Psoas muscle (tissue), 7 donors: ENCODE measurements at regions not wholly inside any gene's neighbourhood (a gene's known extent, or its start where the extent isn't known, plus 50 kb on each side); places are given as distances from the start of the nearest gene placed in this dataset.
"Not testable (repeated sequence)": the region's sequence is repeated elsewhere in the genome, so short reads cannot be mapped to it uniquely, and the experiment has no call there.

ENCODE experiments used
- ATAC-seq, 4 donors: fragments of 200-7000 bp; cut with Tn5 transposase; one replicate each; pipeline ENCODE4 v1.9.1; 2020; ENCODE audit warnings: moderate library complexity in 3 of 4, mild to moderate bottlenecking in 2 of 4
- DNase-seq, 2 donors: peaks; one replicate each; pipeline ENCODE4 v3.0.0-alpha.2; 2020
- H3K27ac ChIP-seq: fragments of 200-600 bp; one replicate; pipeline ENCODE4 v1.8.0; 2022
- H3K27me3 ChIP-seq, 3 donors: fragments of 200-600 bp in 1 of 3; one replicate each; pipeline versions ENCODE4 v1.6.1 to v1.8.0; 2013 to 2022; ENCODE audit warnings: low read length in 2 of 3, mild to moderate bottlenecking in 2 of 3, moderate library complexity in 1 of 3; ENCODE audit not compliant: insufficient read depth in 3 of 3
- H3K36me3 ChIP-seq, 2 donors: fragments of 200-600 bp in 1 of 2; one replicate each; pipeline versions ENCODE4 v1.6.1 to v1.8.0; 2013 to 2022; ENCODE audit warnings: low read depth in 1 of 2, mild to moderate bottlenecking in 1 of 2, moderate library complexity in 1 of 2; ENCODE audit not compliant: insufficient read depth in 1 of 2
- H3K4me1 ChIP-seq: fragments of 200-600 bp; one replicate; pipeline ENCODE4 v1.8.0; 2022
- H3K4me3 ChIP-seq: fragments of 200-600 bp; one replicate; pipeline ENCODE4 v1.8.0; 2022; ENCODE audit warnings: mild to moderate bottlenecking
- H3K9me3 ChIP-seq: fragments of 200-600 bp; one replicate; pipeline ENCODE4 v1.8.0; 2022
- WGBS, 3 donors: extraction: QIAGEN DNeasy Blood & Tissue Kit; methylation state at CpG; one replicate each; pipeline versions ENCODE4 v1.1.6 to v1.1.7; 2013; 5-methylcytosine and 5-hydroxymethylcytosine counted together
- intact Hi-C, 2 donors: fragments of 100-400 bp; cut with DNase I; formaldehyde crosslinking; loops; one replicate each; pipeline versions ENCODE4 v1.11.0 to v1.14.2; 2022
- TF ChIP-seq, protein P1 (sequence below): fragments of 200-600 bp; IDR thresholded peaks from one replicate; pipeline ENCODE4 v1.8.0; 2022; ENCODE audit warnings: antibody characterized with exemption
- donor health status: healthy with polysubstance abuse.
- donor health status: DM: no; HTN: no; CAD: no; lungs with moderate emphysema.
- donor health status: Bipolar disorder and iron deficiency.
- donor health status: healthy.
- donor health status: DM: yes; HTN: yes; CAD: no.
- donor health status: DM: no; HTN: no; CAD: no.
- donor health status: DM: yes; HTN: yes; CAD: no.

DNA sequence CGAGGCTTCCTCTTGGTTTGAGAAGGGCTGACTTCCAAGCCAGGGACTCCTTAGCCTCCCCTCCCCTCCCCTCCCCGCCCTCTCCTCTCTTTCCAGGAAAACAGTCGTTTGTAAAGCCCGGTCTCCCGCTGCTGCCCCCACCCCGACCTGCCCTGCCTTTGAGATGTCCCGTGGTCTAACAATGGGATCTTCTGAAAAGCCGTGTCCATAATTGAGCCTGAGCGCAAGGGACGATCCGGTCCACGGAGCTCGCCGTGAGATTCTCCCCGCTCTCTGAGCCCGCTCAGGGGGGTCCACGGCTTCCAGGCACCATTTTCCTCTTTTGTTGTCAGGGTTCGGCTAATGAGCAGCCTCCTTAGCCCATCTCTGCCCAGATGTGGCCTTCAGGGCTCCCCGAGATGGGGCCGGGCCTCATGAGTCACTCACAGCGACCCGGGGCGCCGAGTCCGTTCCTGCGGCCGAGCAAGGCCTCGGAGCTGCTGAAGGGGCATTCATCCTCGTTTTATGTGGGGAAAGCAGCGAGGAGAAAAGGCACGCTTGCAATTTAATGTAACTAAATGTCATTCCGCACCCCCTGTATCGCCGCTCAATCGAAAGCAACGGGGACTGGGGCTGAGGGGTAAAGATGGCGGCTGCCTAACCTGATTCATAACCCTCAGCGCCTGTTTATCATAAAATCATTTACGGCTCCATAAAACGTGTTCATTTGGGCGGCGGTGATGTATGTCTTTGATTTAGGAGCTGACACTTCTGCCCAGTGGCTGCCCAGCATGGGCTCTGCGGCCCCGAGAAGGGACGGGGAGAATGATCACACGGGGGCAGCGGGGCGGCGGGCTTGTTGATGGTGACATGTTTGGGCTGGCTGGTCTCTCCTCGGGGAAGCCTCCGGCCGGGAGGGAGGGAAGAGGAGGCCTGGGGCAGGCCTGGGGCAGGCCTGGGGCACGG lies 232.6 kb upstream of the C1orf174 start:
- WGBS, 3 donors, result 69 to 78% (median 76%) methylated on average over 52 to 53 of the region's 53 CpGs
- Histone ChIP-seq H3K9me3 (no peaks in the 10 kb centered on the region), H3K4me1 (no peaks in the 10 kb centered on the region), H3K36me3 (no peaks in the 10 kb centered on the region), H3K4me3 (no peak overlapping the region), H3K27ac (no peak overlapping the region), H3K27me3 (peaks cover 0 to 4% (median 4%) of the 10 kb centered on the region in 3 donors)
- DNase-seq (no peak), ATAC-seq (no peak)
- TF ChIP-seq, protein P1, sequence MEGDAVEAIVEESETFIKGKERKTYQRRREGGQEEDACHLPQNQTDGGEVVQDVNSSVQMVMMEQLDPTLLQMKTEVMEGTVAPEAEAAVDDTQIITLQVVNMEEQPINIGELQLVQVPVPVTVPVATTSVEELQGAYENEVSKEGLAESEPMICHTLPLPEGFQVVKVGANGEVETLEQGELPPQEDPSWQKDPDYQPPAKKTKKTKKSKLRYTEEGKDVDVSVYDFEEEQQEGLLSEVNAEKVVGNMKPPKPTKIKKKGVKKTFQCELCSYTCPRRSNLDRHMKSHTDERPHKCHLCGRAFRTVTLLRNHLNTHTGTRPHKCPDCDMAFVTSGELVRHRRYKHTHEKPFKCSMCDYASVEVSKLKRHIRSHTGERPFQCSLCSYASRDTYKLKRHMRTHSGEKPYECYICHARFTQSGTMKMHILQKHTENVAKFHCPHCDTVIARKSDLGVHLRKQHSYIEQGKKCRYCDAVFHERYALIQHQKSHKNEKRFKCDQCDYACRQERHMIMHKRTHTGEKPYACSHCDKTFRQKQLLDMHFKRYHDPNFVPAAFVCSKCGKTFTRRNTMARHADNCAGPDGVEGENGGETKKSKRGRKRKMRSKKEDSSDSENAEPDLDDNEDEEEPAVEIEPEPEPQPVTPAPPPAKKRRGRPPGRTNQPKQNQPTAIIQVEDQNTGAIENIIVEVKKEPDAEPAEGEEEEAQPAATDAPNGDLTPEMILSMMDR, result no peak
- intact Hi-C loops, result loop anchor here in 1 of 2 donors (5.0 kb wide), 1 partner anchor 195 kb away; no protein-coding TSS in a partner anchor

DNA sequence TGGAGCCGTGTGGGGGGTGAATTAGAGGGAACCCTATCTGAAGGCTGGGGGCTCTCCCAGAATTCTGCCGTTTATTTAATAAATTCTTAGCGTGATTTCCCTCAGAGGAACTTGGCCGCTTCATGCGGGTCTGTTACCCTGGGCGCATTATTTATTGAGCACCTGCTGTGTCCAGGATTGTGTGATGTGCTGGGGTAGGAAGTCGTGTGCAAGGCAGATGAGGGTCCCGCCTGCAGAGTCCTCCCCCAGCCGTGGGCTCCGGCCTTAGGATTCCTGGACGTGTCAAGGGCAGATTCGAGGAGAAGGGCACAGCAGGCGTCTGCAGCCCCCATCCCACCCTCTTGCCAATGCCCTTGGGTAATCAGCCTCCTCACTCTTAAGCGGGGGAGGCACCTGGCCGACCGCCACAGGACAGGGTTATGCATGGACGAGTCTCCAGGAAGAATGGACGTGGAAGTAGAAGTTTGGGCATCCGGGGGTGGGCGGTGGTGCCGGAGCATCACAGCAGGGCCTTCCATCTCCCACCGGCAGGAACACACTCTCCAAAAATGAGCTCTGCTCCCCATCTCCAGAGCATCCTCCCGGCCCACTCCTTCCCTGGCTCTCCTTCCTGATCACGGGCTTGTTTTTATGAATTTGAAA lies 233.3 kb upstream of the C1orf174 start:
- Histone ChIP-seq H3K27ac (no peak overlapping the region), H3K4me3 (no peak overlapping the region), H3K27me3 (peaks cover 0 to 4% (median 4%) of the 10 kb centered on the region in 3 donors), H3K36me3 (no peaks in the 10 kb centered on the region), H3K4me1 (no peaks in the 10 kb centered on the region), H3K9me3 (no peaks in the 10 kb centered on the region)
- TF ChIP-seq, protein P1, result no peak
- DNase-seq, result no peak
- 60 to 63% (median 61%) methylated on average over 24 of the region's 24 CpGs for WGBS, 3 donors
- ATAC-seq, result no peak
- intact Hi-C loops, result loop anchor here in 1 of 2 donors (5.0 kb wide), 1 partner anchor 194 kb away; no protein-coding TSS in a partner anchor

GRCh38 chr1:4133939-4134321 lies 233.9 kb upstream of the C1orf174 start:
- intact Hi-C loops, result loop anchor here in 1 of 2 donors (5.0 kb wide), 1 partner anchor 193 kb away; no protein-coding TSS in a partner anchor

DNA sequence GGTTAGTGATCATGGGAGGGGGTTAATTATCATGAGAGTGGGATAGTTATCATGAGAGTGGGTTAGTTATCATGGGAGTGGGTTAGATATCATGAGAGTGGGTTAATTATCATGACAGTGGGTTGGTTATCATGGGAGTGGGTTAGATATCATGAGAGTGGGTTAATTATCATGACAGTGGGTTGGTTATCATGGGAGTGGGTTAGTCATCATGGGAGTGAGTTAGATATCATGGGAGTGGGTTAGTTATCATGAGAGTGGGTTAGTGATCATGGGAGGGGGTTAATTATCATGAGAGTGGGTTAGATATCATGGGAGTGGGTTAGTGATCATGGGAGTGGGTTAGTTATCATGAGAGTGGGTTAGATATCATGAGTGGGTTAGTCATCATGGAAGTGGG lies 235.8 kb upstream of the C1orf174 start:
- H3K27me3 ChIP-seq, H3K4me1 ChIP-seq, DNase-seq, H3K4me3 ChIP-seq, H3K9me3 ChIP-seq, H3K27ac ChIP-seq, H3K36me3 ChIP-seq, intact Hi-C loops, ATAC-seq: not testable (repeated sequence)

More at GRCh38 chr1:4133939-4134321, 233.9 kb upstream of the C1orf174 start:
- Histone ChIP-seq H3K4me3 (no peak overlapping the region), H3K36me3 (no peaks in the 10 kb centered on the region), H3K27ac (no peak overlapping the region), H3K27me3 (peaks cover 0 to 6% (median 4%) of the 10 kb centered on the region in 3 donors), H3K4me1 (no peaks in the 10 kb centered on the region), H3K9me3 (no peaks in the 10 kb centered on the region)
- TF ChIP-seq, protein P1, result no peak
- ATAC-seq, result no peak
- 36 to 53% (median 39%) methylated on average over 9 of the region's 9 CpGs for WGBS, 3 donors
- DNase-seq, result no peak
